ENCODE measurements at regions not wholly inside any gene's neighbourhood (a gene's known extent, or its start where the extent isn't known, plus 50 kb on each side); places are given as distances from the start of the nearest gene placed in this dataset.

DNA sequence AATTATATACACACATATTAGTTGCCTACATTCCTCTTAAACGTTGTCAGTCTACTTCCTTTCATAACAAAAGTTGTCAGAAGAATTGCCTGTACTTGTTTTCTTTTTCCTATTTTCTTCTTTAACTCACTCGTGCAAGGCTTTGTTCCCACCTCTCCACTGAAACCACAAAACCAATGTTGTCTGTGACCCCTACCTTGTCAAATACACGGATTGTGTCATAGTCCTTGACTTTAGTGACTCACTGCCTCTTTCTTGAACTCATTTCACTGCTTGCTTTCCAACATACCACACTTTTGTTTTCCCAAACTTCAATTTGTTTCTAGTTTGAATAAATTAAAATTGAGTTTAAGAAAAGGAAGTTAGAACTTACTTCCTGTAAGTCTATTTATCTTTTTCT, 283.9 kb upstream of the AGA start (continued):
- TF ChIP-seq, protein P1, sequence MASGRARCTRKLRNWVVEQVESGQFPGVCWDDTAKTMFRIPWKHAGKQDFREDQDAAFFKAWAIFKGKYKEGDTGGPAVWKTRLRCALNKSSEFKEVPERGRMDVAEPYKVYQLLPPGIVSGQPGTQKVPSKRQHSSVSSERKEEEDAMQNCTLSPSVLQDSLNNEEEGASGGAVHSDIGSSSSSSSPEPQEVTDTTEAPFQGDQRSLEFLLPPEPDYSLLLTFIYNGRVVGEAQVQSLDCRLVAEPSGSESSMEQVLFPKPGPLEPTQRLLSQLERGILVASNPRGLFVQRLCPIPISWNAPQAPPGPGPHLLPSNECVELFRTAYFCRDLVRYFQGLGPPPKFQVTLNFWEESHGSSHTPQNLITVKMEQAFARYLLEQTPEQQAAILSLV (CRISPR knock-in tag; IDR thresholded peaks at IDR 0.05; ENCODE audit: borderline replicate concordance): no peak
- TF ChIP-seq RBM39 (IDR thresholded peaks at IDR 0.05; ENCODE audit: low read depth, low read length, poor library complexity, severe bottlenecking) (no peak), FOSL2 (CRISPR knock-in tag; IDR thresholded peaks at IDR 0.05) (peak; percentile 71), POLR2G (IDR thresholded peaks at IDR 0.05; ENCODE audit: low read depth, low read length) (no peak), ETV5 (CRISPR knock-in tag; IDR thresholded peaks at IDR 0.05; ENCODE audit: borderline replicate concordance) (no peak)
- TF ChIP-seq, protein P2, sequence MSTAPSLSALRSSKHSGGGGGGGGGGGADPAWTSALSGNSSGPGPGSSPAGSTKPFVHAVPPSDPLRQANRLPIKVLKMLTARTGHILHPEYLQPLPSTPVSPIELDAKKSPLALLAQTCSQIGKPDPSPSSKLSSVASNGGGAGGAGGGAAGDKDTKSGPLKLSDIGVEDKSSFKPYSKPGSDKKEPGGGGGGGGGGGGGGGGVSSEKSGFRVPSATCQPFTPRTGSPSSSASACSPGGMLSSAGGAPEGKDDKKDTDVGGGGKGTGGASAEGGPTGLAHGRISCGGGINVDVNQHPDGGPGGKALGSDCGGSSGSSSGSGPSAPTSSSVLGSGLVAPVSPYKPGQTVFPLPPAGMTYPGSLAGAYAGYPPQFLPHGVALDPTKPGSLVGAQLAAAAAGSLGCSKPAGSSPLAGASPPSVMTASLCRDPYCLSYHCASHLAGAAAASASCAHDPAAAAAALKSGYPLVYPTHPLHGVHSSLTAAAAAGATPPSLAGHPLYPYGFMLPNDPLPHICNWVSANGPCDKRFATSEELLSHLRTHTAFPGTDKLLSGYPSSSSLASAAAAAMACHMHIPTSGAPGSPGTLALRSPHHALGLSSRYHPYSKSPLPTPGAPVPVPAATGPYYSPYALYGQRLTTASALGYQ (CRISPR knock-in tag; IDR thresholded peaks at IDR 0.05): no peak

DNA sequence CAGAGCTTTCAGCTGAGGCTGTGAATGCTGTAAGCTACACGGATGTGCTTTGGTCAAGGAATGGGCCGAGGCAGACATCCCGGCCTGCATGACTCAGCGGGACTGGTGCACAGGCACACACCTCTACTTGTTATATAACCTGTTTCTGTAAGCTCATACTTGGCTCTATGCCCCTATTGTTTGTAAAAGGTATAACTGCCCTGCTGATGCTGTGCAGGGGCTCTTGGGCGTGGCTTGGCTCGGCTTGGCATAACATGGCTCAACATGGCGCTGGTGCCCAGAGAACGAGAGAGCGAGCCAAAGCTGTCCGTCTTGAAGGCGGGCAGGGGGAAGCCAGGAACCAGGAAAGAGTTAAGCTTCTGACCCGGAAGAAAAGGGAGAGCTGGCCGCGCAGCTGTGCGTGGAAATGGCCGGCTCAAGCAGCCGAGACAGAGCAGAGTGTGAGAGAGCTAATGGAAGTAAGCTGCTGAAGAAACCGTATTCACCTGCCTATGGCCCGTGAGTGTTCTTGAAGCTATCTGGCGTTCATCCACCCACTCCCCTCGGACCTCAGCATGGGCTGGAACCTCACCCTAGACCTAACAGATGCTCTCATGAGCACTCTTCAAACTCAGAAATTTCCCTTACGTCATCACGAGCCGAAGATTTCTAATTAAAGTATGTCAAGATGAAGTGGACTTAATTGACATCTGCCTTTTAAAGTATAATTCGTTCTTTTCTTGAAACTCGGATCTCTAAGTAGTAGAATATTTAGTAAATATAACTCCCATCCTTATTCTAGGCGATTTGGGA, 286.3 kb upstream of the AGA start:
- WGBS (ENCODE audit: low lambda C conversion rate): 33% methylated on average over 21 of the region's 27 CpGs
- no TSS peak for BruUV-seq (replicated peaks)
- in situ Hi-C loops (cut with HindIII; ENCODE audit: extremely low pct_ligation_motif_present, low pct_unique_long_range_greater_than_20kb): no loop called here
- no peak overlapping the region for H3K4me3 ChIP-seq (replicated peaks in 1 of 3; ENCODE audit: insufficient read depth in 1 of 3, low read depth in 2 of 3, low read length in 3 of 3)
- H4K20me1 ChIP-seq (ENCODE audit: insufficient read depth, low read length): no peaks in the 10 kb centered on the region
- H3K36me3 ChIP-seq (replicated peaks in 1 of 2; ENCODE audit: control insufficient read depth in 1 of 2, insufficient read depth in 2 of 2, low read length in 2 of 2): no peaks in the 10 kb centered on the region
- H3K27ac ChIP-seq (ENCODE audit: extremely low read length, insufficient read depth, low read length): no peak overlapping the region
- no peaks in the 10 kb centered on the region for H3K9me3 ChIP-seq (ENCODE audit: low read length)
- no peaks in the 10 kb centered on the region for H3K79me2 ChIP-seq (ENCODE audit: insufficient read depth, low read length)
- no peaks in the 10 kb centered on the region for H3K4me1 ChIP-seq (ENCODE audit: insufficient read depth, low read length)
- H2AFZ ChIP-seq (ENCODE audit: low read length): no peak overlapping the region
- FAIRE-seq (no peak), DNase-seq (ENCODE audit: low spot score) (peak; percentile 2), ATAC-seq (peak; percentile 59)
- no peak overlapping the region for H3K9ac ChIP-seq (ENCODE audit: insufficient read depth, low read depth, low read length)
- H3K27me3 ChIP-seq (ENCODE audit: control insufficient read depth in 1 of 2, insufficient read depth in 2 of 2, low read length in 2 of 2): no peaks in the 10 kb centered on the region
- intact Hi-C loops (cut with micrococcal nuclease; ENCODE audit: unreplicated experiment): no loop called here
- ChIA-PET POLR2A (no interaction called here), CTCF (ENCODE audit: low intra/inter-chr PET ratio, low total read pairs) (no interaction called here)
- no peak overlapping the region for H3K4me2 ChIP-seq (ENCODE audit: low read depth, low read length)
- TF ChIP-seq GABPA (IDR thresholded peaks at IDR 0.05; ENCODE audit: low read depth, low read length): peak; percentile 36
- TF ChIP-seq GABPA (CRISPR knock-in tag; IDR thresholded peaks at IDR 0.05; ENCODE audit: low read depth): peak; percentile 86
- TF ChIP-seq FOSL2 (CRISPR knock-in tag; IDR thresholded peaks at IDR 0.05): peak; percentile 24; the same call in 1 of the 2 replicates
- TF ChIP-seq YY1 (IDR thresholded peaks at IDR 0.05; ENCODE audit: insufficient read depth, insufficient replicate concordance, low read depth, low read length): peak; percentile 15
- TF ChIP-seq ATF7 (IDR thresholded peaks at IDR 0.05): peak; percentile 57
- no peak for TF ChIP-seq ATF7 (CRISPR knock-in tag; IDR thresholded peaks at IDR 0.05)
- peak; percentile 16; the same call in 1 of the 2 replicates for TF ChIP-seq CREB1 (IDR thresholded peaks at IDR 0.05)
- no peak for TF ChIP-seq CREB1 (CRISPR knock-in tag; IDR thresholded peaks at IDR 0.05)
- peak; percentile 84 for TF ChIP-seq GABPB1 (CRISPR knock-in tag; IDR thresholded peaks at IDR 0.05)
- TF ChIP-seq, protein P3, sequence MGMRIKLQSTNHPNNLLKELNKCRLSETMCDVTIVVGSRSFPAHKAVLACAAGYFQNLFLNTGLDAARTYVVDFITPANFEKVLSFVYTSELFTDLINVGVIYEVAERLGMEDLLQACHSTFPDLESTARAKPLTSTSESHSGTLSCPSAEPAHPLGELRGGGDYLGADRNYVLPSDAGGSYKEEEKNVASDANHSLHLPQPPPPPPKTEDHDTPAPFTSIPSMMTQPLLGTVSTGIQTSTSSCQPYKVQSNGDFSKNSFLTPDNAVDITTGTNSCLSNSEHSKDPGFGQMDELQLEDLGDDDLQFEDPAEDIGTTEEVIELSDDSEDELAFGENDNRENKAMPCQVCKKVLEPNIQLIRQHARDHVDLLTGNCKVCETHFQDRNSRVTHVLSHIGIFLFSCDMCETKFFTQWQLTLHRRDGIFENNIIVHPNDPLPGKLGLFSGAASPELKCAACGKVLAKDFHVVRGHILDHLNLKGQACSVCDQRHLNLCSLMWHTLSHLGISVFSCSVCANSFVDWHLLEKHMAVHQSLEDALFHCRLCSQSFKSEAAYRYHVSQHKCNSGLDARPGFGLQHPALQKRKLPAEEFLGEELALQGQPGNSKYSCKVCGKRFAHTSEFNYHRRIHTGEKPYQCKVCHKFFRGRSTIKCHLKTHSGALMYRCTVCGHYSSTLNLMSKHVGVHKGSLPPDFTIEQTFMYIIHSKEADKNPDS (CRISPR knock-in tag; IDR thresholded peaks at IDR 0.05): no peak
- no peak for TF ChIP-seq MBNL3 (CRISPR knock-in tag; conservative IDR thresholded peaks at IDR 0.05)
- TF ChIP-seq ZSCAN31 (CRISPR knock-in tag; IDR thresholded peaks at IDR 0.05; ENCODE audit: low read depth): peak; percentile 85; the same call in 1 of the 2 replicates
- TF ChIP-seq NR2C2 (CRISPR knock-in tag; IDR thresholded peaks at IDR 0.05; ENCODE audit: borderline replicate concordance): peak; percentile 94
- peak; percentile 31; the same call in 1 of the 2 replicates for TF ChIP-seq NFE2L2 (IDR thresholded peaks at IDR 0.05; ENCODE audit: low read length)

Measured in HepG2 (cell line).